Glutamatergic neuron (in vitro differentiated cells): ENCODE measurements at regions not wholly inside any gene's neighbourhood (a gene's known extent, or its start where the extent isn't known, plus 50 kb on each side); places are given as distances from the start of the nearest gene placed in this dataset.

Source experiments
- DNase-seq: peaks from one replicate; pipeline ENCODE4 v3.0.0; 2022
- H3K27ac Mint-ChIP-seq: one replicate; pipeline ENCODE4 v1.8.0; 2020; ENCODE audit warnings: mild to moderate bottlenecking, mixed read lengths, inconsistent platforms; ENCODE audit not compliant: unreplicated experiment
- H3K27me3 Mint-ChIP-seq: one replicate; pipeline ENCODE4 v1.8.0; 2020; ENCODE audit warnings: mild to moderate bottlenecking, moderate library complexity, mixed read lengths, inconsistent platforms; ENCODE audit not compliant: unreplicated experiment
- H3K36me3 Mint-ChIP-seq: one replicate; pipeline ENCODE4 v1.8.0; 2020; ENCODE audit warnings: mild to moderate bottlenecking, mixed read lengths, inconsistent platforms; ENCODE audit not compliant: unreplicated experiment
- H3K4me1 Mint-ChIP-seq: one replicate; pipeline ENCODE4 v1.8.0; 2020; ENCODE audit warnings: mild to moderate bottlenecking, low read depth, mixed read lengths, inconsistent platforms; ENCODE audit not compliant: unreplicated experiment
- H3K4me3 Mint-ChIP-seq: one replicate; pipeline ENCODE4 v1.8.0; 2020; ENCODE audit warnings: mild to moderate bottlenecking, mixed read lengths, inconsistent platforms; ENCODE audit not compliant: unreplicated experiment
- H3K9me3 Mint-ChIP-seq: one replicate; pipeline ENCODE4 v1.8.0; 2020; ENCODE audit warnings: mild to moderate bottlenecking, moderate library complexity, mixed read lengths, inconsistent platforms; ENCODE audit not compliant: unreplicated experiment
- CTCF ChIP-seq: fragments of 200-600 bp; sonication (generic); IDR thresholded peaks from one replicate; pipeline ENCODE4 v1.5.0; 2021; ENCODE audit not compliant: partially characterized antibody, unreplicated experiment

DNA sequence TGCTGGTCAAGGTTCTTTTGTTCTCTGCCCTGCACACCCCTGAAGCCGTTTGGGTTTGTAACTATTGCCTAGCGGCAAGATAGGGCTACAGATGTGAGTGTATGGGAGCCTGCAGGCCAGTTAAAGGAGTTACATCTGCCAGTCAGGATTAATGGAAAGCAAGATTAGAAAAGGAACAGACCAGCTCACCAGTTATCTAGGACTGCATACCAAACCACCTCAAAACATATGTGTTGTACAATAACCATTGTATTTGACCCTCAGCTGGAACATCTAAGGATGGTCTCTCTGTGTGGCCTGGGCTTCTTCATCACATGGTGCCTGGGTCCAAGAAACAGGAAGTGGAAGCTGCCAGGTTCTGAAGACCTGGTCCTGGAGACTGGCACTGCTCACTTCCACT lies 52.5 kb upstream of the FBXO28 start:
- Mint-ChIP-seq H3K4me3 (no peak overlapping the region), H3K27ac (no peak overlapping the region), H3K4me1 (no peaks in the 10 kb centered on the region), H3K36me3 (no peaks in the 10 kb centered on the region), H3K9me3 (no peaks in the 10 kb centered on the region), H3K27me3 (no peaks in the 10 kb centered on the region)
- DNase-seq = no peak
- no peak for TF ChIP-seq CTCF

DNA sequence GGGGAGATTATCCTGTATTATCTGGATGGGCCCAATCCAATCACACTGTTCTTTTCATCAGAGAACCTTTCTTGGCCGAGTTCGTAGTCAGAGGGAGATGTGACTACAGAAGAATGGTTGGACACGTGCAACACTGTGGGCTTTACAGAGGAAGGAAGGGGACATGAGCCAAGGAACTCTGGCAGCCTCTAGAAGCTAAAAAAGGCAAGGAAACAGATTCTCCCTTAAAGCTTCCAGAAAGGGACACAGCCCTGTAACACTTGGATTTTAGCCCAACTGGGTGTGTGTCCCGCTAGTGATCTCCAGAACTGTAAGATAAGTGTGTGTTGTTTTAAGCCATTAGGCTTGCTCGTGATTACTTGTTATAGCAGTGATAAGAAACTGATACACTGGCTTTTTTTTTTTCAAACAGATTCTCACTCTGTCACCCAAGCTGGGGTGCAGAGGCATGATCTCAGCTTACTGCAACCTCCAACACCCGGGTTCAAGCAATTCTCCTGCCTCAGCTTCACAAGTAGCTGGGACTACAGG lies 53.9 kb upstream of the FBXO28 start:
- no peaks in the 10 kb centered on the region for H3K36me3 Mint-ChIP-seq
- no peaks in the 10 kb centered on the region for H3K4me1 Mint-ChIP-seq
- no peak for DNase-seq
- TF ChIP-seq CTCF = no peak
- H3K27me3 Mint-ChIP-seq = no peaks in the 10 kb centered on the region
- no peaks in the 10 kb centered on the region for H3K9me3 Mint-ChIP-seq
- no peak overlapping the region for H3K4me3 Mint-ChIP-seq
- no peak overlapping the region for H3K27ac Mint-ChIP-seq

DNA sequence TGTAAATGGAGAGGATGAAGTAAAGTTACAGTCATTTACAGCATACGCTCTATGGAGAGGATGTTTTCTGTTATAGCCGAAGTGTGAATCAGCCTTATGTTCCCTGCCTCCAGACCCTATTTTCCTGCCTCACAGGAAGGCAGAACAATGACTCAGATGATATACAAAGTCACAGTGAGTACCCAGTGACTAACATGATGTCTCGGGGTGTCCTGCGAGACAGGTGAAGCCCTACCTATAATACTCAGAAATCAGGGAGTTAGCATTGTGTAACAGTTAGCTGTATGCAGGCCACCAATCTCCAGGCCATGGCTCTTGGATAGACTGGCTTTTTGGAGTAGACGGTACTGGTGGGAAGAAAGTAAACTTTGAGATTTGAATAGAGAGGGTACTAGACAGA lies 55.6 kb upstream of the FBXO28 start:
- Mint-ChIP-seq H3K4me3 (no peak overlapping the region), H3K27me3 (peaks cover 3% of the 10 kb centered on the region), H3K9me3 (no peaks in the 10 kb centered on the region), H3K36me3 (peaks cover 10% of the 10 kb centered on the region), H3K27ac (no peak overlapping the region), H3K4me1 (peaks cover under 1% of the 10 kb centered on the region)
- no peak for DNase-seq
- no peak for TF ChIP-seq CTCF

DNA sequence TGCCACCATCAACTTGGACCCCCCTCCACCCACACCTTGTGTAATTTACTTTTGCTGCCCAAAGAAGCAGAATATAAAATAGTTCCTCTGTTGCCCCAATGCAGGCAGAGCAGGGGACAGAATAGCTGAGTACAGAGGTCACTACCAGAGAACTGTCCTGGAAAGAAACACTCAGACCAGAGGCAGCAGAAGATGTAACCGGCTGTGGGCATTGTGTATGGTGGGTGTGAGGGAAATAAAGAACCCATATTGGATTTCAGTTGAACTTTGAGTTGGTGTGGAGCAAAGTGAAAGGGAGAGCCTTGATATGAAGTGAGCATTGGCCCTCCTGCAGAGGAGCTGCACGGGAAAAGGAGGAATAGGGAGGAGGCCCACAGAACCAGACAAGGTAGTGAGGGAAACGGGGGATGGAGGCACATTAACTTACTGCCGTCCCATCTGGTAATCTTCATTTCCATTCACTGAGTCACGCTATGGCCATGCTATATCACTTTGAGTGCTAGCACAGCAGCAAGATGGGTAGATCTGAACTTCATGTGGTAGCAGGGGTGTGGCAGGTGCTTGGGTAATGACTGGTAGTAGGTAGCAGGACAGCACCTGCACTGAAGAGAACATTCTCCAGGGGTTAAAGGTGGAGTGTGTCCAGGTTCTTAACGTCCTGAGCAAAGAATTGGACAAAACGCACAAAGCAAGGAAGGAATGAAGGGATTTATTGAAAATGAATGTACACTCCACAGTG lies 56.3 kb upstream of the FBXO28 start:
- H3K27ac Mint-ChIP-seq = no peak overlapping the region
- no peak overlapping the region for H3K4me3 Mint-ChIP-seq
- no peak for DNase-seq
- H3K9me3 Mint-ChIP-seq = no peaks in the 10 kb centered on the region
- peaks cover 6% of the 10 kb centered on the region for H3K4me1 Mint-ChIP-seq
- TF ChIP-seq CTCF = no peak
- peaks cover 3% of the 10 kb centered on the region for H3K27me3 Mint-ChIP-seq
- H3K36me3 Mint-ChIP-seq = peaks cover 10% of the 10 kb centered on the region

GRCh38 chr1:224054611-224055010 lies 59.3 kb upstream of the FBXO28 start:
- Mint-ChIP-seq H3K27me3 (peaks cover 3% of the 10 kb centered on the region), H3K4me3 (no peak overlapping the region), H3K4me1 (peaks cover 17% of the 10 kb centered on the region), H3K27ac (no peak overlapping the region), H3K9me3 (peaks cover 2% of the 10 kb centered on the region), H3K36me3 (peaks cover 10% of the 10 kb centered on the region)
- no peak for TF ChIP-seq CTCF
- DNase-seq = no peak
